ENCODE measurements at regions not wholly inside any gene's neighbourhood (a gene's known extent, or its start where the extent isn't known, plus 50 kb on each side); places are given as distances from the start of the nearest gene placed in this dataset.
A peak's percentile ranks its signal among the peaks of the same experiment; 100 is the strongest.

GRCh38 chr20:50313827-50314677, 123.4 kb downstream of the CEBPB start:
- Histone ChIP-seq H3K4me3 (ENCODE audit: insufficient read depth in 1 of 2, low read depth in 1 of 2, low read length in 2 of 2) (no peak overlapping the region), H2BK5ac (ENCODE audit: low read depth, low read length, poor library complexity, severe bottlenecking) (no peak overlapping the region), H2BK120ac (ENCODE audit: low read depth, low read length) (no peak overlapping the region), H3K4me2 (ENCODE audit: low read length, poor library complexity, severe bottlenecking) (no peak overlapping the region), H3K79me1 (replicated peaks; ENCODE audit: low read length, poor library complexity, severe bottlenecking) (no peaks in the 10 kb centered on the region), H2AK5ac (ENCODE audit: low read length, severe bottlenecking) (peak overlapping the region; percentile 69), H3K9me3 (ENCODE audit: control insufficient read depth, low read length) (no peaks in the 10 kb centered on the region), H2BK12ac (ENCODE audit: low read length in 2 of 2) (peak overlapping the region in 1 of 2 experiments; percentile 12), H3K23ac (ENCODE audit: low read length in 2 of 2) (no peak overlapping the region), H3K36me3 (ENCODE audit: control insufficient read depth in 1 of 2, insufficient read depth in 2 of 2, low read depth in 1 of 2, low read length in 2 of 2) (no peaks in the 10 kb centered on the region), H3K27me3 (ENCODE audit: control insufficient read depth in 1 of 2, insufficient read depth in 1 of 2, low read length in 2 of 2) (no peaks in the 10 kb centered on the region), H3K9ac (ENCODE audit: low read length) (no peak overlapping the region), H4K8ac (ENCODE audit: low read length) (peak overlapping the region; percentile 8), H3K4me1 (ENCODE audit: control insufficient read depth, insufficient read depth, low read depth, low read length) (peaks cover 24% of the 10 kb centered on the region), H2AFZ (ENCODE audit: low read depth, low read length) (no peak overlapping the region), H2BK15ac (ENCODE audit: low read depth, poor library complexity, severe bottlenecking) (no peak overlapping the region), H3K27ac (ENCODE audit: low read length, poor library complexity, severe bottlenecking) (no peak overlapping the region), H4K91ac (ENCODE audit: low read length) (peak overlapping the region; percentile 49), H3K14ac (ENCODE audit: low read length in 2 of 2) (no peak overlapping the region), H3K4ac (ENCODE audit: low read depth in 1 of 2, low read length in 2 of 2) (no peak overlapping the region), H3K18ac (ENCODE audit: low read depth in 1 of 2, low read length in 2 of 2) (peak overlapping the region in 1 of 2 experiments; percentile 11)
- DNase-seq, result no peak
- WGBS, result 93% methylated on average over 15 of the region's 16 CpGs

- Histone ChIP-seq H2BK120ac (ENCODE audit: low read depth, low read length) (no peak overlapping the region), H3K27me3 (ENCODE audit: control insufficient read depth in 1 of 2, insufficient read depth in 1 of 2, low read length in 2 of 2) (no peaks in the 10 kb centered on the region), H3K23ac (ENCODE audit: low read length in 2 of 2) (no peak overlapping the region), H3K9ac (ENCODE audit: low read length) (no peak overlapping the region), H3K79me1 (replicated peaks; ENCODE audit: low read length, poor library complexity, severe bottlenecking) (no peaks in the 10 kb centered on the region), H3K4me2 (ENCODE audit: low read length, poor library complexity, severe bottlenecking) (no peak overlapping the region), H4K91ac (ENCODE audit: low read length) (no peak overlapping the region), H2AFZ (ENCODE audit: low read depth, low read length) (no peak overlapping the region), H2AK5ac (ENCODE audit: low read length, severe bottlenecking) (no peak overlapping the region), H3K9me3 (ENCODE audit: control insufficient read depth, low read length) (no peaks in the 10 kb centered on the region), H3K4me1 (ENCODE audit: control insufficient read depth, insufficient read depth, low read depth, low read length) (peaks cover 22% of the 10 kb centered on the region), H3K4me3 (ENCODE audit: insufficient read depth in 1 of 2, low read depth in 1 of 2, low read length in 2 of 2) (no peak overlapping the region), H3K14ac (ENCODE audit: low read length in 2 of 2) (no peak overlapping the region), H2BK5ac (ENCODE audit: low read depth, low read length, poor library complexity, severe bottlenecking) (no peak overlapping the region), H3K18ac (ENCODE audit: low read depth in 1 of 2, low read length in 2 of 2) (no peak overlapping the region), H2BK12ac (ENCODE audit: low read length in 2 of 2) (no peak overlapping the region), H4K8ac (ENCODE audit: low read length) (no peak overlapping the region), H3K36me3 (ENCODE audit: control insufficient read depth in 1 of 2, insufficient read depth in 2 of 2, low read depth in 1 of 2, low read length in 2 of 2) (no peaks in the 10 kb centered on the region), H2BK15ac (ENCODE audit: low read depth, poor library complexity, severe bottlenecking) (no peak overlapping the region), H3K27ac (ENCODE audit: low read length, poor library complexity, severe bottlenecking) (no peak overlapping the region), H3K4ac (ENCODE audit: low read depth in 1 of 2, low read length in 2 of 2) (no peak overlapping the region)
- 100% methylated on average over 2 of the region's 4 CpGs for WGBS
- no peak for DNase-seq
These were observed 124.2 kb downstream of the CEBPB start for GRCh38 chr20:50314678-50315335.

GRCh38 chr20:50315586-50316551, 125.2 kb downstream of the CEBPB start:
- Histone ChIP-seq H3K4me3 (ENCODE audit: insufficient read depth in 1 of 2, low read depth in 1 of 2, low read length in 2 of 2) (no peak overlapping the region), H3K9me3 (ENCODE audit: control insufficient read depth, low read length) (no peaks in the 10 kb centered on the region), H4K8ac (ENCODE audit: low read length) (no peak overlapping the region), H3K79me1 (replicated peaks; ENCODE audit: low read length, poor library complexity, severe bottlenecking) (no peaks in the 10 kb centered on the region), H2BK5ac (ENCODE audit: low read depth, low read length, poor library complexity, severe bottlenecking) (no peak overlapping the region), H3K18ac (ENCODE audit: low read depth in 1 of 2, low read length in 2 of 2) (peak overlapping the region; percentile 17 to 83), H3K36me3 (ENCODE audit: control insufficient read depth in 1 of 2, insufficient read depth in 2 of 2, low read depth in 1 of 2, low read length in 2 of 2) (no peaks in the 10 kb centered on the region), H3K4me2 (ENCODE audit: low read length, poor library complexity, severe bottlenecking) (no peak overlapping the region), H2AK5ac (ENCODE audit: low read length, severe bottlenecking) (no peak overlapping the region), H3K27me3 (ENCODE audit: control insufficient read depth in 1 of 2, insufficient read depth in 1 of 2, low read length in 2 of 2) (no peaks in the 10 kb centered on the region), H2BK12ac (ENCODE audit: low read length in 2 of 2) (peak overlapping the region; percentile 19 to 40), H3K9ac (ENCODE audit: low read length) (no peak overlapping the region), H3K4me1 (ENCODE audit: control insufficient read depth, insufficient read depth, low read depth, low read length) (peaks cover 26% of the 10 kb centered on the region), H3K23ac (ENCODE audit: low read length in 2 of 2) (no peak overlapping the region), H4K91ac (ENCODE audit: low read length) (no peak overlapping the region), H2BK120ac (ENCODE audit: low read depth, low read length) (no peak overlapping the region), H3K4ac (ENCODE audit: low read depth in 1 of 2, low read length in 2 of 2) (no peak overlapping the region), H2AFZ (ENCODE audit: low read depth, low read length) (no peak overlapping the region), H3K27ac (ENCODE audit: low read length, poor library complexity, severe bottlenecking) (no peak overlapping the region), H3K14ac (ENCODE audit: low read length in 2 of 2) (no peak overlapping the region), H2BK15ac (ENCODE audit: low read depth, poor library complexity, severe bottlenecking) (no peak overlapping the region)
- no peak for DNase-seq
- 86% methylated on average over 6 of the region's 7 CpGs for whole genome bisulfite sequencing

Data from mesenchymal stem cell (in vitro differentiated cells and primary cell).